HFF-Myc (cell line): ENCODE measurements at regions not wholly inside any gene's neighbourhood (a gene's known extent, or its start where the extent isn't known, plus 50 kb on each side); places are given as distances from the start of the nearest gene placed in this dataset.
"Not testable (repeated sequence)": the region's sequence is repeated elsewhere in the genome, so short reads cannot be mapped to it uniquely, and the experiment has no call there.

Source experiments
- DNase-seq: peaks from one replicate; pipeline ENCODE4 v3.0.0-alpha.2; 2011; ENCODE audit warnings: low read depth; ENCODE audit errors: extremely low read depth
- H3K4me3 ChIP-seq: replicated peaks from 2 replicates; pipeline ENCODE4 v1.5.1; 2011; ENCODE audit warnings: low read depth, mild to moderate bottlenecking, control low read depth, low read length
- CTCF ChIP-seq: IDR thresholded peaks from 2 replicates; pipeline ENCODE4 v1.5.1; 2012; ENCODE audit warnings: mild to moderate bottlenecking, low read depth, low read length, control low read depth; ENCODE audit errors: missing control alignments

- H3K4me3 ChIP-seq = no peak overlapping the region
- no peak for TF ChIP-seq CTCF
- DNase-seq = no peak
Measured at GRCh38 chr5:179461576-179461975, 88.8 kb upstream of the RUFY1 start.

- TF ChIP-seq CTCF = no peak
- no peak overlapping the region for H3K4me3 ChIP-seq
- no peak for DNase-seq
Measured at GRCh38 chr5:179459771-179460170, 90.6 kb upstream of the RUFY1 start.

- no peak for TF ChIP-seq CTCF
- no peak overlapping the region for H3K4me3 ChIP-seq
- DNase-seq = no peak
Measured at GRCh38 chr5:179457612-179458011, 92.7 kb upstream of the RUFY1 start.

- not testable (repeated sequence) for H3K4me3 ChIP-seq
Measured at GRCh38 chr5:179456075-179456474, 94.3 kb upstream of the RUFY1 start.

GRCh38 chr5:179455320-179455719 is 95.0 kb upstream of the RUFY1 start:
- no peak for DNase-seq
- H3K4me3 ChIP-seq = no peak overlapping the region
- no peak for TF ChIP-seq CTCF

More at GRCh38 chr5:179456075-179456474, 94.3 kb upstream of the RUFY1 start:
- DNase-seq = not testable (repeated sequence)

- no peak overlapping the region for H3K4me3 ChIP-seq
- no peak for TF ChIP-seq CTCF
- DNase-seq = no peak
Measured at GRCh38 chr5:179454356-179454755, 96.0 kb upstream of the RUFY1 start.

- no peak overlapping the region for H3K4me3 ChIP-seq
- no peak for TF ChIP-seq CTCF
- no peak for DNase-seq
Measured at GRCh38 chr5:179453616-179454015, 96.7 kb upstream of the RUFY1 start.
